IMR-90 (cell line): ENCODE measurements at regions not wholly inside any gene's neighbourhood (a gene's known extent, or its start where the extent isn't known, plus 50 kb on each side); places are given as distances from the start of the nearest gene placed in this dataset.

Source experiments
- ATAC-seq: fragments of 200-7000 bp; cut with Tn5 transposase; 2 replicates; pipeline ENCODE4 v1.9.1; 2020; ENCODE audit warnings: low read depth, mild to moderate bottlenecking, moderate library complexity
- BruUV-seq: library from RNA; stranded (reverse); fragments of 400-500 nt; replicated peaks from 2 replicates; lab custom pipeline; 2021; lab: Mats Ljungman, UMichigan
- CTCF ChIA-PET: fragments of 300-600 bp; formaldehyde crosslinking; extraction: SDS; loops from one replicate; lab custom pipeline; 2021; ENCODE audit warnings: antibody characterized with exemption; lab: Yijun Ruan, JAX
- POLR2A ChIA-PET: fragments of 300-600 bp; sonication (Branson Sonifier 250); formaldehyde crosslinking; loops from one replicate; lab custom pipeline; 2022; ENCODE audit warnings: antibody characterized with exemption; ENCODE audit not compliant: unreplicated experiment; lab: Charles Lee
- DNase-seq: peaks from one replicate; pipeline ENCODE4 v3.0.0; 2013
- H2AFZ ChIP-seq: replicated peaks from 2 replicates; pipeline ENCODE3; 2013; ENCODE audit warnings: low read length, mild to moderate bottlenecking; ENCODE audit not compliant: poor library complexity
- H2AK5ac ChIP-seq: 2 replicates; pipeline ENCODE4 v1.6.1; 2013; ENCODE audit warnings: low read depth, low read length, inconsistent platforms
- H2AK9ac ChIP-seq: replicated peaks from 2 replicates; pipeline ENCODE3; 2013; ENCODE audit warnings: mild to moderate bottlenecking, low read depth, low read length, moderate library complexity; ENCODE audit not compliant: poor library complexity
- H2BK120ac ChIP-seq: 2 replicates; pipeline ENCODE4 v1.6.1; 2013; ENCODE audit warnings: low read depth, low read length, inconsistent platforms
- H2BK15ac ChIP-seq: 3 replicates; pipeline ENCODE4 v1.6.1; 2013; ENCODE audit warnings: low read depth, low read length, inconsistent platforms
- H2BK20ac ChIP-seq: 2 replicates; pipeline ENCODE4 v1.6.1; 2013; ENCODE audit warnings: low read depth, mild to moderate bottlenecking, inconsistent platforms, low read length, moderate library complexity
- H2BK5ac ChIP-seq: 2 replicates; pipeline ENCODE4 v1.6.1; 2013; ENCODE audit warnings: mild to moderate bottlenecking, low read depth, low read length, inconsistent platforms; ENCODE audit not compliant: poor library complexity, severe bottlenecking
- H3K14ac ChIP-seq: replicated peaks from 2 replicates; pipeline ENCODE4 v1.6.1; 2013; ENCODE audit warnings: low read depth, low read length, inconsistent platforms
- H3K18ac ChIP-seq: 2 replicates; pipeline ENCODE4 v1.6.1; 2013; ENCODE audit warnings: low read depth, low read length, control low read depth
- H3K23ac ChIP-seq: 2 replicates; pipeline ENCODE4 v1.6.1; 2013; ENCODE audit warnings: low read depth, low read length, inconsistent platforms
- H3K27ac ChIP-seq: 2 replicates; pipeline ENCODE4 v1.5.1; 2013; ENCODE audit warnings: mild to moderate bottlenecking, control low read depth, low read length; ENCODE audit not compliant: insufficient read depth
- H3K27me3 ChIP-seq: 2 replicates; pipeline ENCODE4 v1.6.1; 2013; ENCODE audit warnings: low read length; ENCODE audit not compliant: control insufficient read depth, insufficient read depth
- H3K36me3 ChIP-seq: 2 replicates; pipeline ENCODE4 v1.6.1; 2013; ENCODE audit warnings: low read length, mixed read lengths; ENCODE audit not compliant: control insufficient read depth, insufficient read depth
- H3K4ac ChIP-seq: 2 replicates; pipeline ENCODE4 v1.6.1; 2013; ENCODE audit warnings: low read depth, low read length, inconsistent platforms
- H3K4me1 ChIP-seq: 2 replicates; pipeline ENCODE4 v1.6.1; 2013; ENCODE audit warnings: low read length, mixed read lengths; ENCODE audit not compliant: control insufficient read depth, insufficient read depth
- H3K4me2 ChIP-seq: 2 replicates; pipeline ENCODE4 v1.6.1; 2013; ENCODE audit warnings: low read depth, mild to moderate bottlenecking, control low read depth, low read length, moderate library complexity
- H3K4me3 ChIP-seq: 2 replicates; pipeline ENCODE4 v1.5.1; 2013; ENCODE audit warnings: low read depth, mild to moderate bottlenecking, control low read depth, low read length, moderate library complexity; ENCODE audit not compliant: insufficient read depth
- H3K56ac ChIP-seq: 2 replicates; pipeline ENCODE4 v1.6.1; 2013; ENCODE audit warnings: low read length, inconsistent platforms; ENCODE audit not compliant: insufficient read depth; ENCODE audit errors: extremely low read depth
- H3K79me1 ChIP-seq, 2 experiments: 2 replicates each; pipeline ENCODE4 v1.6.1; 2013; ENCODE audit warnings: low read length in 2 of 2, inconsistent platforms in 1 of 2, low read depth in 1 of 2
- H3K9ac ChIP-seq: 2 replicates; pipeline ENCODE4 v1.6.1; 2013; ENCODE audit warnings: low read depth, low read length, control low read depth
- H3K9me1 ChIP-seq: 2 replicates; pipeline ENCODE4 v1.6.1; 2013; ENCODE audit warnings: low read length, inconsistent platforms; ENCODE audit not compliant: insufficient read depth
- H3K9me3 ChIP-seq: 2 replicates; pipeline ENCODE4 v1.6.1; 2013; ENCODE audit warnings: low read length; ENCODE audit not compliant: control insufficient read depth, insufficient read depth
- H4K20me1 ChIP-seq: 2 replicates; pipeline ENCODE4 v1.6.1; 2013; ENCODE audit warnings: low read length, inconsistent platforms; ENCODE audit not compliant: insufficient read depth
- H4K5ac ChIP-seq: 2 replicates; pipeline ENCODE4 v1.6.1; 2013; ENCODE audit warnings: mild to moderate bottlenecking, low read depth, low read length, control low read depth
- H4K8ac ChIP-seq, 2 experiments: 2 replicates each; pipeline ENCODE4 v1.6.1; 2013; ENCODE audit warnings: low read depth in 2 of 2, low read length in 2 of 2, control low read depth in 1 of 2, inconsistent platforms in 1 of 2
- H4K91ac ChIP-seq: 2 replicates; pipeline ENCODE4 v1.6.1; 2013; ENCODE audit warnings: low read depth, low read length, inconsistent platforms; ENCODE audit not compliant: insufficient read depth
- BHLHE40 ChIP-seq: fragments of 150-350 bp; IDR thresholded peaks from 2 replicates; pipeline ENCODE4 v1.6.1; 2016; ENCODE audit warnings: mild to moderate bottlenecking, low read depth, low read length
- CEBPB ChIP-seq: IDR thresholded peaks from 2 replicates; pipeline ENCODE4 v1.6.1; 2012; ENCODE audit warnings: low read depth, low read length, improper control_type of control experiment
- CHD1 ChIP-seq: IDR thresholded peaks from 2 replicates; pipeline ENCODE4 v1.6.1; 2012; ENCODE audit warnings: low read depth, low read length, improper control_type of control experiment
- ELK1 ChIP-seq: fragments of 150-350 bp; IDR thresholded peaks from 2 replicates; pipeline ENCODE4 v1.6.1; 2016; ENCODE audit warnings: low read depth, mild to moderate bottlenecking, low read length, moderate library complexity, borderline replicate concordance
- FOS ChIP-seq: fragments of 150-350 bp; IDR thresholded peaks from 2 replicates; pipeline ENCODE4 v1.6.1; 2016; ENCODE audit warnings: low read depth, low read length
- MAFK ChIP-seq: IDR thresholded peaks from 2 replicates; pipeline ENCODE4 v1.6.1; 2012; ENCODE audit warnings: low read depth, low read length, improper control_type of control experiment
- MAZ ChIP-seq: IDR thresholded peaks from 2 replicates; pipeline ENCODE4 v1.6.1; 2012; ENCODE audit warnings: low read depth, mild to moderate bottlenecking, low read length, improper control_type of control experiment, moderate library complexity, borderline replicate concordance
- MXI1 ChIP-seq: IDR thresholded peaks from 2 replicates; pipeline ENCODE4 v1.6.1; 2012; ENCODE audit warnings: low read depth, mild to moderate bottlenecking, low read length, moderate library complexity, borderline replicate concordance
- NFE2L2 ChIP-seq: fragments of 150-350 bp; IDR thresholded peaks from 2 replicates; pipeline ENCODE4 v1.6.1; 2016; ENCODE audit warnings: low read depth, mild to moderate bottlenecking, low read length
- RAD21 ChIP-seq: IDR thresholded peaks from 2 replicates; pipeline ENCODE4 v1.6.1; 2012; ENCODE audit warnings: low read length, improper control_type of control experiment
- RCOR1 ChIP-seq: IDR thresholded peaks from 2 replicates; pipeline ENCODE4 v1.6.1; 2012; ENCODE audit warnings: mild to moderate bottlenecking, low read length, improper control_type of control experiment; ENCODE audit not compliant: insufficient replicate concordance
- USF2 ChIP-seq: fragments of 150-350 bp; IDR thresholded peaks from 2 replicates; pipeline ENCODE4 v1.6.1; 2017; ENCODE audit warnings: mild to moderate bottlenecking, antibody characterized with exemption, low read length, low read depth
- WGBS, 2 experiments: methylation state at CpG; one replicate each; pipeline versions ENCODE4 v1.1.5 to v1.1.7; 2013; ENCODE audit warnings: missing lambda C conversion rate in 2 of 2; ENCODE audit not compliant: insufficient read length in 1 of 2; ENCODE audit errors: extremely low coverage in 2 of 2; 5-methylcytosine and 5-hydroxymethylcytosine counted together
- dilution Hi-C: fragments of 300-500 bp; cut with HindIII; formaldehyde crosslinking; loops from one replicate; pipeline ENCODE4 v1.14.3; 2018; ENCODE audit warnings: low sequenced_read_pairs; ENCODE audit not compliant: unreplicated experiment
- in situ Hi-C: fragments of 300-500 bp; cut with MboI; formaldehyde crosslinking; loops from 3 replicates; pipeline ENCODE4 v1.14.3; 2019; ENCODE audit warnings: low sequenced_read_pairs, inconsistent platforms, mixed read lengths
- intact Hi-C: fragments of 100-400 bp; cut with micrococcal nuclease; formaldehyde crosslinking; loops from 2 replicates; pipeline ENCODE4 v1.10.0; 2022

GRCh38 chr9:3746296-3747275, 220.8 kb upstream of the RFX3 start:
- no peak overlapping the region for H3K56ac ChIP-seq
- no peak overlapping the region for H2AK9ac ChIP-seq
- ChIA-PET CTCF (interaction anchor here (1.0 kb wide), 1 partner anchor 222 kb away, joined by 3 read pairs; no protein-coding TSS in a partner anchor), POLR2A (no interaction called here)
- DNase-seq (peak; percentile 89), ATAC-seq (peak; percentile 93)
- peaks cover 6% of the 10 kb centered on the region for H3K4me1 ChIP-seq
- no TSS peak for BruUV-seq
- no peaks in the 10 kb centered on the region for H3K36me3 ChIP-seq
- H3K14ac ChIP-seq: 0 out of 2 replicates have a peak overlapping the region, but pooled peaks have one; percentile 18
- in situ Hi-C loops: loop anchor here (25.0 kb wide), 1 partner anchor 316 kb away; no protein-coding TSS in a partner anchor
- H4K20me1 ChIP-seq: no peaks in the 10 kb centered on the region
- no peak overlapping the region for H3K23ac ChIP-seq
- H4K91ac ChIP-seq: peak overlapping the region; percentile 51; the same call in 1 of the 2 replicates
- H2AFZ ChIP-seq: no peak overlapping the region
- no peak overlapping the region for H3K4me3 ChIP-seq
- H4K8ac ChIP-seq: no peak overlapping the region
- 0 out of 3 replicates have a peak overlapping the region, but pooled peaks have one; percentile 44 for H2BK15ac ChIP-seq
- no peaks in the 10 kb centered on the region for H3K79me1 ChIP-seq
- peak overlapping the region; percentile 37; the same call in 1 of the 2 replicates for H2BK120ac ChIP-seq
- H3K9me1 ChIP-seq: 0 out of 2 replicates have a peak, but pooled peaks cover 4% of the 10 kb centered on the region
- H3K4ac ChIP-seq: no peak overlapping the region; the same call in 1 of the 2 replicates
- H3K18ac ChIP-seq: peak overlapping the region; percentile 16; the same call in 1 of the 2 replicates
- WGBS, 2 experiments: no CpG with 5 or more reads among the region's 1 CpG
- H3K4me2 ChIP-seq: no peak overlapping the region
- no peak overlapping the region for H2BK5ac ChIP-seq
- no peaks in the 10 kb centered on the region for H3K9me3 ChIP-seq
- no peak overlapping the region; the same call in 1 of the 2 replicates for H4K5ac ChIP-seq
- H3K27me3 ChIP-seq: no peaks in the 10 kb centered on the region
- H2BK20ac ChIP-seq: peak overlapping the region; percentile 28; the same call in 1 of the 2 replicates
- no peak overlapping the region for H3K9ac ChIP-seq
- dilution Hi-C loops: no loop called here
- intact Hi-C loops: no loop called here
- no peak overlapping the region for H3K27ac ChIP-seq
- no peak overlapping the region for H2AK5ac ChIP-seq
- no peak for TF ChIP-seq ELK1
- no peak for TF ChIP-seq RAD21
- TF ChIP-seq NFE2L2: no peak
- no peak for TF ChIP-seq RCOR1
- peak; percentile 62; the same call in 1 of the 2 replicates for TF ChIP-seq BHLHE40
- TF ChIP-seq MXI1: no peak
- TF ChIP-seq FOS: peak; percentile 72
- TF ChIP-seq MAFK: no peak
- no peak for TF ChIP-seq MAZ
- TF ChIP-seq CEBPB: peak; percentile 41; the same call in 1 of the 2 replicates
- TF ChIP-seq USF2: no peak
- TF ChIP-seq CHD1: no peak
